Cardiac septum (tissue), 1 donor: ENCODE measurements at regions not wholly inside any gene's neighbourhood (a gene's known extent, or its start where the extent isn't known, plus 50 kb on each side); places are given as distances from the start of the nearest gene placed in this dataset.

Experiments
- DNase-seq: peaks from one replicate; pipeline ENCODE4 v3.0.0-alpha.2; 2020; ENCODE audit warnings: low spot score
- intact Hi-C: fragments of 100-400 bp; cut with DNase I; formaldehyde crosslinking; loops from one replicate; pipeline ENCODE4 v1.14.0; 2022
- donor health status: DM: no; HTN: no; CAD: no.

- DNase-seq, result no peak
- intact Hi-C loops, result no loop called here
Observed at GRCh38 chr7:88456490-88456889, 149.8 kb upstream of the STEAP4 start.

- intact Hi-C loops, result no loop called here
Observed at GRCh38 chr7:88455696-88456095, 149.0 kb upstream of the STEAP4 start.

GRCh38 chr7:88452646-88453045 lies 146.0 kb upstream of the STEAP4 start:
- intact Hi-C loops, result no loop called here
- no peak for DNase-seq

More at GRCh38 chr7:88455696-88456095, 149.0 kb upstream of the STEAP4 start:
- DNase-seq, result no peak

DNA sequence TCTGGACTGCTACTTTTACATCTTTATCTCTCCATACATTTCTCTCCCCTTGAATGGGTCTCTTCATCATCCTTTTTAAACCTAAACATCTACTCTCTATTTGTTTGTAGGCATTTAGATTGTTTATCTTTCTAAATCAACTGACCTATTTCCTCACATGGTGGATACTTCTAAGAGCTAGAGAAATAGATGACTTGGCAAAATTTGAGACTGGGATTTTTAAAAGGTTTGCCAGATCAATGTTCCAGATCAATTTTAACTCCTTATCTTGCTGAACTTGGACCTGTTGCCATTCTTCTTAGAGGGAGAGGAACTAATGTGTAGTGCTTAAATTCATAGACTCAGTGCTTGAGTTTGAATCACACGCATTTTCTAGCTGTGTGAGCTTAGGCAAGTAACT lies 144.2 kb upstream of the STEAP4 start:
- intact Hi-C loops, result no loop called here
- no peak for DNase-seq

GRCh38 chr7:88449410-88449809 lies 142.7 kb upstream of the STEAP4 start:
- intact Hi-C loops, result no loop called here
- no peak for DNase-seq

- intact Hi-C loops, result no loop called here
- DNase-seq, result no peak
Observed at GRCh38 chr7:88442413-88442812, 135.7 kb upstream of the STEAP4 start.

DNA sequence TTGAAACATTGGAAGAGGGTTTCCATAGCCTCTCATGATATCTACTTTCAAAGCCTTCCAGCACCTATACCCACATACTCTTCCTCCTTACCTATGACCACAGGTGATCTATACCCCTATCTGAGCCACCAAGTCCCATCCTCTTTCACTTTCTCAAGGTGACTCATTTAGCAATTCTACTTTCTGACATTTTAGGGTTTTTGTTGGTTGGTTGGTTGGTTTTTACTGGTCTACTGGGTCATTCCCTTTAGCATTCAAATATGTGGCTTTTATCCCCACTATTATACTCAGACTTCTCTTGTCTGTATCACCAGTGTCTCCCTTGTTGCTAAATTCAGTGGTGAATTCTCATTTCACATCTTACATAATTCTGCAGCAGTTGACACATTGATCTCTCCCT lies 130.4 kb upstream of the STEAP4 start:
- intact Hi-C loops, result no loop called here
- no peak for DNase-seq

GRCh38 chr7:88432301-88432700 lies 125.6 kb upstream of the STEAP4 start:
- DNase-seq, result no peak
- intact Hi-C loops, result no loop called here

DNA sequence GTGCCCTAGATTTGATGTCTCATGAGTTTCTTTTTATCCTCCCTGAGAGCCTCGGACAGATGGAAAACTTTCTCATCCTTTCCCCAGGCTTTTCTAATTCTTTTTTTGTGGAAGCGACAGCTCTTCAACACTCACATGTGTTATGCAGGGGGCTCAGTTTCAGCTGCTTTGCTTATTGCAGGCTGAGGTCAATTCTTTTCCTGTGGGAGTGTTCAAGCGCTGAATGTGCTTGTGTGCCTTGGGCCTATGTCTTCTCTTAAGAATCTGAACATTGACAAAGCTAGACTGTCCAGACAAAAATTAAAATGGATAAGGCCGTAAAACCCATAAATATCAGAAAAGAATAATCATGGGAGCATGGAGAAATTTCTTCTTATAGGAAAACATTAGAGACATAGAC lies 125.2 kb upstream of the STEAP4 start:
- no peak for DNase-seq
- intact Hi-C loops, result no loop called here

DNA sequence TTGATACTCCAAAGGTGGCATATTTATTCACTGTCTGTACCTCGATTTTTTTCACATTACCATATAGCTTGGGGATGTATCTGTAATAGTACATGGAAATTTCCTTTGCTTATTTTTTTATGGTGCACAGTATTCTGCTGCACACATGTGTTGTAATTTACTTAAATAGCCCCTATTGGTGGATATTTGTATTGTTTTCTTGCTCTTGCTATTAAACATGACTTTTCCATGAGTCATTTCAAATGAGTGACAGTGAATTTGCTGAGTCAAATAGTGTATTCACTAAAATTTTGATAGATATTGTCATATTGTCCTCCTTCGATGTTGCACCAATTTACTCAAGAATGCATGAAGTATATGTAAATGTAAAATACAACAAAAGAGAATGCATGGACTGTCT lies 122.7 kb upstream of the STEAP4 start:
- DNase-seq, result no peak
- intact Hi-C loops, result no loop called here

DNA sequence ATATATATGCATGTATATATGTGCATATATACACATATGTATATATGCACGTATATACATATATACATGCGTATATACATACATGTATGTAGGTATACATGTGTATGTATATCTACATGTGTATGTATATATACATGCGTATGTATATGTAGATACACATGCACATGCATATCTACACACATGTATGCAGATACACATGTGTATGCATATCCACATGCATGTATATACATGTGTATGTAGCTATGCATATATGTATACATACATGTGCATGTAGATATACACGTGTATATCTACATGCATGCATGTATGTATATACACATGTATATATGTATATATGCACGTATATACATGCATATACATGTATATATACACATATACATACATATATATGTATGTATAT lies 95.8 kb upstream of the STEAP4 start:
- no peak for DNase-seq
- intact Hi-C loops, result no loop called here

DNA sequence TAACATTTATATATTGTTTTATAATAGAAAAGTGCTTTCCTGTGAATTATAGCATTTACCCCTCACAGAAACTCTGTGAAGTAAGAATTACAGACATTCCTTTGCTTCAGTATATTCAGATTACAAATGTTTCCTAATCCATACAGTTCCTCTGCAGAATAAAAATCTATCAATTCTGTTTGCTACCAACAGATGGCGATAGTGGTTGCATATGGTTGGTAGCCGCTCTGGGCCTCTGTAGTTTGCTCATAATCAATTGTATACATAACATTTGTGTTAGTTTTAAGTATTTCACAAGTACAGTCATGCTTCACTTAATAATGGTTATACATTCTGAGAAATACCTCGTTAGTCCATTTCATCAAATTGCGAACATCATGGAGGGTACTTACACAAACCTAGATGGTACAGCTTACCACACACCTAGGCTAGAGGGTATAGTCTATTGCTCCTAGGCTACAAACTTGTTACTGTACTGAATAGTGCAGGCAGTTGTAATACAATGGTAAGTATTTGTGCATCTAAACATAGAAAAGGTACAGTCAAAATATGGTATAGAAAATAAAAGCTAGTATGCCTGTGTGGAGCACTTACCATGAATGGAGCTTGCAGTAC lies 94.4 kb upstream of the STEAP4 start:
- intact Hi-C loops, result no loop called here
- DNase-seq, result no peak

DNA sequence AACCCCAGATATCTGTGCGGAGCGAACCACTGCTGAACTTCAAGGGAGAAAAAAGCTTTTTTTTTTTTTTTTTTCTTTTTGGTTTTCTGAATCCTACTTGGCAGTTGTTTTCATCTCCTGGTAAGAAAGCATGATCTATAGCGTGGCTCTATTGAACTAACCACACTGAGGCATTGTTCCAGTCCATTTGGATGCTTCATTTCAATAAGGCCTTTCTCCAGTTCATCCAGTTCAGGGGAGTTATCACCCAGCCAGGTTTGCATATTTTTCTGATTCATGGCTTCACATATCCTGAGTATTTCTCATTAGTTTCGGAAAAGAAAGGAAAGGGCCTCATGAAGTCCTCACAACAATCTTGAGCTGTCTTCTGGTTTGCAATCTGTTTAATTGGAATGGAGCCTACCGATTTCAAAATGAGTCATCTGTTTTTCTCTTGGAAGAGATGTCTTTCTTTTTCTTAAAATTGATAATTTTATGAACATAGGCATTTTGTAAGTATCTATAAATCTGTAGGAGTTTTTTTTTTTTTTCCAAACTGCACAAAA lies 93.1 kb upstream of the STEAP4 start:
- intact Hi-C loops, result no loop called here
- DNase-seq, result no peak

GRCh38 chr7:88399036-88399435 lies 92.3 kb upstream of the STEAP4 start:
- no peak for DNase-seq
- intact Hi-C loops, result no loop called here

DNA sequence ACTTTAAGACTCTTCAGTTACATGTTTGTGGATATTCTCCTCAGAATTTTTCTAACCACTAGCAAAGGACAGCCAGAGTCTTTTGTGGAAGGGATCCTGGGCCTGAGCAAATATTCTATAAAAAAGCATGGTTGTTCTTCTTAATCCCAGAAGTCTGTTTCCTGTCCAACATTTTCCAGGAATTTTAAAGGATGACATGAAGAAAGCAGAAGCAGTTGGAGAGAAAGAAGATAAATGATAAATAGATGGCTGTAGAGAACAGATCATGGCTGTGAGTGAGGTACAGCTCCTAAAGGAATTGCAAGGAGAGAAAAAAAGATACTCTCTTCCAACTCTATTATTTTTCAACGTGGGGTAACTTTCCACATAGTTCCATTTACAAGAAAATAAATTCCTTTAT lies 91.8 kb upstream of the STEAP4 start:
- intact Hi-C loops, result no loop called here
- DNase-seq, result no peak

DNA sequence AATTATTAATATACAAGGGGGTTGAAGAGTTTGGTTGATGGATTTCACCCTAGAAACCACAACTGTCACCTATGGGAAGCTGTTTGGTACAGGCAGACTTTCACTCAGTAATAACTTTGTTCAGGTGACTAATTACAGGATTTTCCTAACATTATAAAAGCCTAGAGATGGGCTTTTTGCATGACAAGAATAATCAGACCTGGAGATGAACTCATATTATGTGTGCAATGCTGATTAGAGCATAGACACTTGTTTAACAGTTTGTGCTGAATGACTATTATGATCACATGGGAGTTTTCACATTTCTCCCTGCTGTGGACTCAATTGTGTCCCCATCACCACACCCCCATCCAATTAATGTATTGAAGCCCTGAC lies 90.2 kb upstream of the STEAP4 start:
- DNase-seq, result no peak
- intact Hi-C loops, result no loop called here

- intact Hi-C loops, result no loop called here
Observed at GRCh38 chr7:88396295-88396947, 89.7 kb upstream of the STEAP4 start.

DNA sequence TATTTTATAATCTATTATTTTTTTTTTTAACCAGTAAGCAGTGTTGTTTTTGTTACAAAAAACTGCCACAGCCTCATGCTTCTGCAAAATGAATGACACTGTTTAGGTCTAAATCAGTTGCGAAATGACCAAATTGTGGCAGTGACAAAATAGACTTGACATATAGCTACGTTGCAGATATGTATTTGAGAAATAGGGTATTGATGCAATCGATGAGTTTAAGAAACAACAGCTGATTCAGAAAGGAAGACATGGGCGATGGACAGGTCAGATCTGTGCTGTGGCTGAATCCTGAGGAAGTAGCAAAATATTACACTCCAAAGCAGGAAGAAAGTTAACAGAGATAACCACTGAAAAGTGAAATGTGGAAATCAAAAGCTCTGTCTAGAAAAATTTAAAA lies 89.0 kb upstream of the STEAP4 start:
- DNase-seq, result no peak
- intact Hi-C loops, result no loop called here

More at GRCh38 chr7:88396295-88396947, 89.7 kb upstream of the STEAP4 start:
- no peak for DNase-seq

GRCh38 chr7:88391247-88391646 lies 84.6 kb upstream of the STEAP4 start:
- DNase-seq, result no peak
- intact Hi-C loops, result no loop called here

DNA sequence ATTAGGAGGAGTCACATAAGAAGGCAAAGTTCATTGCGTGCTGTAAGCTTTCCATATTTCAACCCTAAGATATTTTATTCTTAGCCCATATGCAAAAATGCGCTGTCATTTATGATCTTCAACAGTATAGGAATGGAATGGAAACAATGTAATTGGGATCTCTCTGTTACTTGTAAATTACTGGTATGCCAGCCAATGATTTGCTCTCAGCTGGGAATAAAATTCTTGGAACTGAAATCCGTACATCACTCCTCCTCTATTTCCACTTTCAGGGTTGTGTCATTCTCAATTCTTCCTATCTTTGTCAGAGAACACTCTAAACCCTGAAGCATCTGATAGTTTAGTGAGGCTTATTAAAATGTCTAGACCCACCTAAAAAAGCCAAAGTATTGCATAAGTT lies 80.7 kb upstream of the STEAP4 start:
- intact Hi-C loops, result no loop called here
- DNase-seq, result no peak

- intact Hi-C loops, result no loop called here
- no peak for DNase-seq
Observed at GRCh38 chr7:88386665-88387156, 80.0 kb upstream of the STEAP4 start.
